Parathyroid adenoma (tissue), 2 donors: ENCODE measurements at regions not wholly inside any gene's neighbourhood (a gene's known extent, or its start where the extent isn't known, plus 50 kb on each side); places are given as distances from the start of the nearest gene placed in this dataset.
"Not testable (repeated sequence)": the region's sequence is repeated elsewhere in the genome, so short reads cannot be mapped to it uniquely, and the experiment has no call there.

Experiments
- H2AFZ ChIP-seq: fragments of 300-600 bp; sonication (generic); one replicate; pipeline ENCODE4 v1.7.0; 2017; ENCODE audit warnings: antibody characterized with exemption, mild to moderate bottlenecking
- H3K27ac ChIP-seq: fragments of 300-600 bp; sonication (generic); one replicate; pipeline ENCODE4 v1.7.0; 2017
- H3K27me3 ChIP-seq: fragments of 300-600 bp; sonication (generic); one replicate; pipeline ENCODE4 v1.7.0; 2017; ENCODE audit warnings: low read length; ENCODE audit not compliant: control insufficient read depth, insufficient read depth
- H3K36me3 ChIP-seq: fragments of 300-600 bp; sonication (generic); one replicate; pipeline ENCODE4 v1.7.0; 2017; ENCODE audit warnings: low read length; ENCODE audit not compliant: control insufficient read depth, insufficient read depth
- H3K4me1 ChIP-seq: fragments of 300-600 bp; sonication (generic); one replicate; pipeline ENCODE4 v1.7.0; 2017; ENCODE audit warnings: control low read depth
- H3K4me2 ChIP-seq: fragments of 300-600 bp; sonication (generic); one replicate; pipeline ENCODE4 v1.7.0; 2017; ENCODE audit warnings: low read length
- H3K4me3 ChIP-seq: fragments of 300-600 bp; sonication (generic); one replicate; pipeline ENCODE4 v1.7.0; 2017; ENCODE audit warnings: low read depth, low read length
- H3K79me2 ChIP-seq: fragments of 300-600 bp; sonication (generic); one replicate; pipeline ENCODE4 v1.7.0; 2017; ENCODE audit warnings: control low read depth
- H3K9ac ChIP-seq: fragments of 300-600 bp; sonication (generic); one replicate; pipeline ENCODE4 v1.7.0; 2017; ENCODE audit warnings: mild to moderate bottlenecking
- H3K9me3 ChIP-seq: fragments of 300-600 bp; sonication (generic); one replicate; pipeline ENCODE4 v1.7.0; 2017; ENCODE audit warnings: low read length; ENCODE audit not compliant: control insufficient read depth
- CTCF ChIP-seq: fragments of 300-600 bp; sonication (generic); IDR thresholded peaks from one replicate; pipeline ENCODE4 v1.7.0; 2017; ENCODE audit warnings: antibody characterized with exemption, mild to moderate bottlenecking
- donor health status: primary hyperparathyroidism.

- Histone ChIP-seq H3K4me3 (no peak overlapping the region), H2AFZ (no peak overlapping the region)
Measured at GRCh38 chr10:123245264-123245663, 91.1 kb downstream of the BUB3 start.

GRCh38 chr10:123249894-123250293, 95.7 kb downstream of the BUB3 start:
- no peak for TF ChIP-seq CTCF
- Histone ChIP-seq H3K9ac (no peak overlapping the region), H3K79me2 (no peaks in the 10 kb centered on the region), H3K9me3 (no peaks in the 10 kb centered on the region), H2AFZ (no peak overlapping the region), H3K36me3 (no peaks in the 10 kb centered on the region), H3K4me3 (no peak overlapping the region), H3K4me1 (no peaks in the 10 kb centered on the region), H3K4me2 (no peak overlapping the region), H3K27me3 (no peaks in the 10 kb centered on the region), H3K27ac (no peak overlapping the region)

More at GRCh38 chr10:123245264-123245663, 91.1 kb downstream of the BUB3 start:
- H3K79me2 ChIP-seq: no peaks in the 10 kb centered on the region
- no peak overlapping the region for H3K4me2 ChIP-seq
- no peak for TF ChIP-seq CTCF
- no peak overlapping the region for H3K27ac ChIP-seq
- H3K27me3 ChIP-seq: no peaks in the 10 kb centered on the region
- H3K9me3 ChIP-seq: no peaks in the 10 kb centered on the region
- H3K9ac ChIP-seq: no peak overlapping the region
- no peaks in the 10 kb centered on the region for H3K36me3 ChIP-seq
- H3K4me1 ChIP-seq: no peaks in the 10 kb centered on the region

- Histone ChIP-seq H3K9ac (no peak overlapping the region), H3K79me2 (peaks cover under 1% of the 10 kb centered on the region), H3K27me3 (no peaks in the 10 kb centered on the region), H3K4me1 (no peaks in the 10 kb centered on the region), H3K27ac (no peak overlapping the region), H3K9me3 (no peaks in the 10 kb centered on the region), H3K4me2 (no peak overlapping the region), H3K36me3 (no peaks in the 10 kb centered on the region), H2AFZ (no peak overlapping the region), H3K4me3 (no peak overlapping the region)
- TF ChIP-seq CTCF: no peak
Measured at GRCh38 chr10:123250640-123251039, 96.4 kb downstream of the BUB3 start.

GRCh38 chr10:123252779-123253178, 98.6 kb downstream of the BUB3 start:
- Histone ChIP-seq H3K4me2 (no peak overlapping the region), H3K9ac (no peak overlapping the region), H3K36me3 (no peaks in the 10 kb centered on the region), H3K79me2 (peaks cover 2% of the 10 kb centered on the region), H3K27me3 (no peaks in the 10 kb centered on the region), H3K27ac (no peak overlapping the region), H3K9me3 (no peaks in the 10 kb centered on the region), H3K4me3 (no peak overlapping the region), H3K4me1 (no peaks in the 10 kb centered on the region), H2AFZ (no peak overlapping the region)
- no peak for TF ChIP-seq CTCF

- H3K36me3 ChIP-seq, H3K4me3 ChIP-seq, H3K4me1 ChIP-seq, H2AFZ ChIP-seq, H3K4me2 ChIP-seq, H3K79me2 ChIP-seq, H3K27me3 ChIP-seq, H3K9ac ChIP-seq, H3K27ac ChIP-seq, H3K9me3 ChIP-seq: not testable (repeated sequence)
Measured at GRCh38 chr10:123254343-123254742, 100.1 kb downstream of the BUB3 start.
